GM19043 (cell line): ENCODE measurements at regions not wholly inside any gene's neighbourhood (a gene's known extent, or its start where the extent isn't known, plus 50 kb on each side); places are given as distances from the start of the nearest gene placed in this dataset.
"Not testable (repeated sequence)": the region's sequence is repeated elsewhere in the genome, so short reads cannot be mapped to it uniquely, and the experiment has no call there.

Source experiments
- ATAC-seq: cut with Tn5 transposase; IDR thresholded peaks from one replicate; pipeline ENCODE4 v1.9.1; 2021; ENCODE audit warnings: low read depth; ENCODE audit not compliant: unreplicated experiment

GRCh38 chr6:50959081-50959641, 140.5 kb downstream of the TFAP2B start:
- ATAC-seq, result no peak

- ATAC-seq, result no peak
These were observed 142.9 kb downstream of the TFAP2B start for GRCh38 chr6:50961611-50962010.

GRCh38 chr6:50962213-50962759, 143.6 kb downstream of the TFAP2B start:
- no peak for ATAC-seq

GRCh38 chr6:50963952-50964351, 145.3 kb downstream of the TFAP2B start:
- ATAC-seq, result no peak

- ATAC-seq, result no peak
These were observed 146.8 kb downstream of the TFAP2B start for GRCh38 chr6:50965495-50965894.

- peak; percentile 94 for ATAC-seq
These were observed 147.9 kb downstream of the TFAP2B start for GRCh38 chr6:50966532-50966931.

- no peak for ATAC-seq
These were observed 148.3 kb downstream of the TFAP2B start for GRCh38 chr6:50966986-50967385.

GRCh38 chr6:50968246-50968645, 149.6 kb downstream of the TFAP2B start:
- ATAC-seq, result not testable (repeated sequence)

GRCh38 chr6:50970908-50971307, 152.2 kb downstream of the TFAP2B start:
- no peak for ATAC-seq

GRCh38 chr6:50973464-50973863, 154.8 kb downstream of the TFAP2B start:
- ATAC-seq, result no peak

- no peak for ATAC-seq
These were observed 155.6 kb downstream of the TFAP2B start for GRCh38 chr6:50974319-50974718.

GRCh38 chr6:50975216-50975615, 156.5 kb downstream of the TFAP2B start:
- ATAC-seq, result no peak

GRCh38 chr6:50976907-50977306, 158.2 kb downstream of the TFAP2B start:
- no peak for ATAC-seq

GRCh38 chr6:50977796-50978195, 159.1 kb downstream of the TFAP2B start:
- no peak for ATAC-seq

GRCh38 chr6:50978380-50979170, 159.9 kb downstream of the TFAP2B start:
- ATAC-seq, result no peak

GRCh38 chr6:50979171-50979525, 160.5 kb downstream of the TFAP2B start:
- ATAC-seq, result no peak

GRCh38 chr6:50984135-50984534, 165.5 kb downstream of the TFAP2B start:
- no peak for ATAC-seq

- ATAC-seq, result no peak
These were observed 167.6 kb downstream of the TFAP2B start for GRCh38 chr6:50986319-50986718.

GRCh38 chr6:50989123-50989522, 170.5 kb downstream of the TFAP2B start:
- no peak for ATAC-seq

GRCh38 chr6:50990750-50991446, 172.2 kb downstream of the TFAP2B start:
- ATAC-seq, result no peak

- no peak for ATAC-seq
These were observed 173.6 kb downstream of the TFAP2B start for GRCh38 chr6:50992232-50992631.
